IMR-90 (cell line): ENCODE measurements at regions not wholly inside any gene's neighbourhood (a gene's known extent, or its start where the extent isn't known, plus 50 kb on each side); places are given as distances from the start of the nearest gene placed in this dataset.

ENCODE experiments used
- ATAC-seq: fragments of 200-7000 bp; cut with Tn5 transposase; 2 replicates; pipeline ENCODE4 v1.9.1; 2020; ENCODE audit warnings: low read depth, mild to moderate bottlenecking, moderate library complexity
- BruUV-seq: library from RNA; stranded (reverse); fragments of 400-500 nt; replicated peaks from 2 replicates; lab custom pipeline; 2021; lab: Mats Ljungman, UMichigan
- CTCF ChIA-PET: fragments of 300-600 bp; formaldehyde crosslinking; extraction: SDS; loops from one replicate; lab custom pipeline; 2021; ENCODE audit warnings: antibody characterized with exemption; lab: Yijun Ruan, JAX
- POLR2A ChIA-PET: fragments of 300-600 bp; sonication (Branson Sonifier 250); formaldehyde crosslinking; loops from one replicate; lab custom pipeline; 2022; ENCODE audit warnings: antibody characterized with exemption; ENCODE audit not compliant: unreplicated experiment; lab: Charles Lee
- DNase-seq: peaks from one replicate; pipeline ENCODE4 v3.0.0; 2013
- H2AFZ ChIP-seq: replicated peaks from 2 replicates; pipeline ENCODE3; 2013; ENCODE audit warnings: low read length, mild to moderate bottlenecking; ENCODE audit not compliant: poor library complexity
- H2AK5ac ChIP-seq: 2 replicates; pipeline ENCODE4 v1.6.1; 2013; ENCODE audit warnings: low read depth, low read length, inconsistent platforms
- H2AK9ac ChIP-seq: replicated peaks from 2 replicates; pipeline ENCODE3; 2013; ENCODE audit warnings: mild to moderate bottlenecking, low read depth, low read length, moderate library complexity; ENCODE audit not compliant: poor library complexity
- H2BK120ac ChIP-seq: 2 replicates; pipeline ENCODE4 v1.6.1; 2013; ENCODE audit warnings: low read depth, low read length, inconsistent platforms
- H2BK15ac ChIP-seq: 3 replicates; pipeline ENCODE4 v1.6.1; 2013; ENCODE audit warnings: low read depth, low read length, inconsistent platforms
- H2BK20ac ChIP-seq: 2 replicates; pipeline ENCODE4 v1.6.1; 2013; ENCODE audit warnings: low read depth, mild to moderate bottlenecking, inconsistent platforms, low read length, moderate library complexity
- H2BK5ac ChIP-seq: 2 replicates; pipeline ENCODE4 v1.6.1; 2013; ENCODE audit warnings: mild to moderate bottlenecking, low read depth, low read length, inconsistent platforms; ENCODE audit not compliant: poor library complexity, severe bottlenecking
- H3K14ac ChIP-seq: replicated peaks from 2 replicates; pipeline ENCODE4 v1.6.1; 2013; ENCODE audit warnings: low read depth, low read length, inconsistent platforms
- H3K18ac ChIP-seq: 2 replicates; pipeline ENCODE4 v1.6.1; 2013; ENCODE audit warnings: low read depth, low read length, control low read depth
- H3K23ac ChIP-seq: 2 replicates; pipeline ENCODE4 v1.6.1; 2013; ENCODE audit warnings: low read depth, low read length, inconsistent platforms
- H3K27ac ChIP-seq: 2 replicates; pipeline ENCODE4 v1.5.1; 2013; ENCODE audit warnings: mild to moderate bottlenecking, control low read depth, low read length; ENCODE audit not compliant: insufficient read depth
- H3K27me3 ChIP-seq: 2 replicates; pipeline ENCODE4 v1.6.1; 2013; ENCODE audit warnings: low read length; ENCODE audit not compliant: control insufficient read depth, insufficient read depth
- H3K36me3 ChIP-seq: 2 replicates; pipeline ENCODE4 v1.6.1; 2013; ENCODE audit warnings: low read length, mixed read lengths; ENCODE audit not compliant: control insufficient read depth, insufficient read depth
- H3K4ac ChIP-seq: 2 replicates; pipeline ENCODE4 v1.6.1; 2013; ENCODE audit warnings: low read depth, low read length, inconsistent platforms
- H3K4me1 ChIP-seq: 2 replicates; pipeline ENCODE4 v1.6.1; 2013; ENCODE audit warnings: low read length, mixed read lengths; ENCODE audit not compliant: control insufficient read depth, insufficient read depth
- H3K4me2 ChIP-seq: 2 replicates; pipeline ENCODE4 v1.6.1; 2013; ENCODE audit warnings: low read depth, mild to moderate bottlenecking, control low read depth, low read length, moderate library complexity
- H3K4me3 ChIP-seq: 2 replicates; pipeline ENCODE4 v1.5.1; 2013; ENCODE audit warnings: low read depth, mild to moderate bottlenecking, control low read depth, low read length, moderate library complexity; ENCODE audit not compliant: insufficient read depth
- H3K56ac ChIP-seq: 2 replicates; pipeline ENCODE4 v1.6.1; 2013; ENCODE audit warnings: low read length, inconsistent platforms; ENCODE audit not compliant: insufficient read depth; ENCODE audit errors: extremely low read depth
- H3K79me1 ChIP-seq, 2 experiments: 2 replicates each; pipeline ENCODE4 v1.6.1; 2013; ENCODE audit warnings: low read length in 2 of 2, inconsistent platforms in 1 of 2, low read depth in 1 of 2
- H3K9ac ChIP-seq: 2 replicates; pipeline ENCODE4 v1.6.1; 2013; ENCODE audit warnings: low read depth, low read length, control low read depth
- H3K9me1 ChIP-seq: 2 replicates; pipeline ENCODE4 v1.6.1; 2013; ENCODE audit warnings: low read length, inconsistent platforms; ENCODE audit not compliant: insufficient read depth
- H3K9me3 ChIP-seq: 2 replicates; pipeline ENCODE4 v1.6.1; 2013; ENCODE audit warnings: low read length; ENCODE audit not compliant: control insufficient read depth, insufficient read depth
- H4K20me1 ChIP-seq: 2 replicates; pipeline ENCODE4 v1.6.1; 2013; ENCODE audit warnings: low read length, inconsistent platforms; ENCODE audit not compliant: insufficient read depth
- H4K5ac ChIP-seq: 2 replicates; pipeline ENCODE4 v1.6.1; 2013; ENCODE audit warnings: mild to moderate bottlenecking, low read depth, low read length, control low read depth
- H4K8ac ChIP-seq, 2 experiments: 2 replicates each; pipeline ENCODE4 v1.6.1; 2013; ENCODE audit warnings: low read depth in 2 of 2, low read length in 2 of 2, control low read depth in 1 of 2, inconsistent platforms in 1 of 2
- H4K91ac ChIP-seq: 2 replicates; pipeline ENCODE4 v1.6.1; 2013; ENCODE audit warnings: low read depth, low read length, inconsistent platforms; ENCODE audit not compliant: insufficient read depth
- BHLHE40 ChIP-seq: fragments of 150-350 bp; IDR thresholded peaks from 2 replicates; pipeline ENCODE4 v1.6.1; 2016; ENCODE audit warnings: mild to moderate bottlenecking, low read depth, low read length
- MAZ ChIP-seq: IDR thresholded peaks from 2 replicates; pipeline ENCODE4 v1.6.1; 2012; ENCODE audit warnings: low read depth, mild to moderate bottlenecking, low read length, improper control_type of control experiment, moderate library complexity, borderline replicate concordance
- RAD21 ChIP-seq: IDR thresholded peaks from 2 replicates; pipeline ENCODE4 v1.6.1; 2012; ENCODE audit warnings: low read length, improper control_type of control experiment
- RCOR1 ChIP-seq: IDR thresholded peaks from 2 replicates; pipeline ENCODE4 v1.6.1; 2012; ENCODE audit warnings: mild to moderate bottlenecking, low read length, improper control_type of control experiment; ENCODE audit not compliant: insufficient replicate concordance
- WGBS, 2 experiments: methylation state at CpG; one replicate each; pipeline versions ENCODE4 v1.1.5 to v1.1.7; 2013; ENCODE audit warnings: missing lambda C conversion rate in 2 of 2; ENCODE audit not compliant: insufficient read length in 1 of 2; ENCODE audit errors: extremely low coverage in 2 of 2; 5-methylcytosine and 5-hydroxymethylcytosine counted together
- dilution Hi-C: fragments of 300-500 bp; cut with HindIII; formaldehyde crosslinking; loops from one replicate; pipeline ENCODE4 v1.14.3; 2018; ENCODE audit warnings: low sequenced_read_pairs; ENCODE audit not compliant: unreplicated experiment
- in situ Hi-C: fragments of 300-500 bp; cut with MboI; formaldehyde crosslinking; loops from 3 replicates; pipeline ENCODE4 v1.14.3; 2019; ENCODE audit warnings: low sequenced_read_pairs, inconsistent platforms, mixed read lengths
- intact Hi-C: fragments of 100-400 bp; cut with micrococcal nuclease; formaldehyde crosslinking; loops from 2 replicates; pipeline ENCODE4 v1.10.0; 2022

DNA sequence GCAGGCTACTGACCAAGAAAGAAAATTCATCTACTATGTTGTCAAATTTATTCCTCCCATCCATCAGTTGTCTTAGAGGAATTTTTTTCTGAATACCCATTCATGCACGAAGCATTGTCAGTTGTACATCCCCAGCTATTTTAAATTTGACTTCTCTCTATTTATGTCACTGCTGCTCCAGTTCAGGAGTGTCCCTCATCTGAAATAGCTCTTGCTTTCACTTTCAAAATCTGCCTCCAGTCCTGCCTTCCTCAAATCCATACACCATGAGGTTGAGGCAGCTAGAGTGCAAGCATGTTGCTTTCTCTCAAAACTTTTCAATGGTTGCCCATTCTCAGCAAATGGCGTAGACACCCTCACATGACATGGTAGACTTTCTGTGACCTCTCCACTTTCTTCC, 335.4 kb upstream of the CDH2 start:
- no peak overlapping the region for H3K56ac ChIP-seq
- H2AK5ac ChIP-seq = no peak overlapping the region
- no peak overlapping the region for H2BK15ac ChIP-seq
- no CpG with 5 or more reads among the region's 2 CpGs for WGBS, 2 experiments
- intact Hi-C loops (no loop called here), dilution Hi-C loops (no loop called here), in situ Hi-C loops (no loop called here)
- no peak overlapping the region for H2BK5ac ChIP-seq
- H2BK20ac ChIP-seq = no peak overlapping the region
- no peak overlapping the region for H4K5ac ChIP-seq
- no peaks in the 10 kb centered on the region for H4K20me1 ChIP-seq
- no peak for DNase-seq
- peak overlapping the region; percentile 29; the same call in 1 of the 2 replicates for H2BK120ac ChIP-seq
- POLR2A ChIA-PET = no interaction called here
- H3K4me3 ChIP-seq = peak overlapping the region; percentile 39; the same call in 1 of the 2 replicates
- H3K27ac ChIP-seq = no peak overlapping the region
- BruUV-seq = no TSS peak
- CTCF ChIA-PET = interaction anchor here (0.5 to 0.6 kb wide), 2 partner anchors 466 to 878 kb away, joined by 3 read pairs; no protein-coding TSS in a partner anchor
- H3K4me1 ChIP-seq = no peaks in the 10 kb centered on the region
- no peaks in the 10 kb centered on the region for H3K27me3 ChIP-seq
- H3K14ac ChIP-seq = 0 out of 2 replicates have a peak overlapping the region, but pooled peaks have one; percentile 55
- 0 out of 2 replicates have a peak overlapping the region, but pooled peaks have one; percentile 52 for H3K18ac ChIP-seq
- H2AK9ac ChIP-seq = no peak overlapping the region
- TF ChIP-seq MAZ (no peak), RAD21 (no peak), BHLHE40 (no peak), RCOR1 (no peak)
- H4K91ac ChIP-seq = no peak overlapping the region
- no peaks in the 10 kb centered on the region for H3K9me3 ChIP-seq
- H3K4ac ChIP-seq = no peak overlapping the region
- no peak overlapping the region for H3K9ac ChIP-seq
- no peak overlapping the region for H3K23ac ChIP-seq
- H3K79me1 ChIP-seq = no peaks in the 10 kb centered on the region
- peak overlapping the region; percentile 97 for H3K4me2 ChIP-seq
- no peaks in the 10 kb centered on the region for H3K36me3 ChIP-seq
- peak overlapping the region in 1 of 2 experiments; percentile 77; a peak in 1 of 4 replicates for H4K8ac ChIP-seq
- peak; percentile 65 for ATAC-seq
- no peak overlapping the region for H2AFZ ChIP-seq
- no peaks in the 10 kb centered on the region; the same call in 1 of the 2 replicates for H3K9me1 ChIP-seq
